OCI-LY3 (cell line): ENCODE measurements at regions not wholly inside any gene's neighbourhood (a gene's known extent, or its start where the extent isn't known, plus 50 kb on each side); places are given as distances from the start of the nearest gene placed in this dataset.
A peak's percentile ranks its signal among the peaks of the same experiment; 100 is the strongest.

Experiments used
- H2AFZ ChIP-seq: fragments of 200-600, 300-600 bp; shearing (Covaris generic); 2 replicates; pipeline ENCODE4 v1.6.0; 2014; ENCODE audit warnings: antibody characterized with exemption, low read depth, low read length
- H3K27ac ChIP-seq: fragments of 200-600, 300-600 bp; sonication (generic); 2 replicates; pipeline ENCODE4 v1.5.1; 2014; ENCODE audit warnings: mild to moderate bottlenecking, low read length, moderate library complexity, mixed read lengths
- H3K27me3 ChIP-seq: fragments of 200-600, 300-600 bp; sonication (generic); 2 replicates; pipeline ENCODE4 v1.6.1; 2014; ENCODE audit warnings: low read depth, low read length, mixed read lengths
- H3K36me3 ChIP-seq: fragments of 200-600, 300-600 bp; sonication (generic); replicated peaks from 2 replicates; pipeline ENCODE3; 2014; ENCODE audit warnings: low read depth, low read length, mixed read lengths
- H3K4me1 ChIP-seq: fragments of 300-600, 200-600 bp; sonication (generic); 2 replicates; pipeline ENCODE4 v1.6.1; 2014; ENCODE audit warnings: low read length, mixed read lengths
- H3K4me2 ChIP-seq: fragments of 200-600, 300-600 bp; sonication (generic); 2 replicates; pipeline ENCODE4 v1.6.1; 2014; ENCODE audit warnings: low read length, mixed read lengths
- H3K4me3 ChIP-seq: fragments of 300-600, 200-600 bp; sonication (generic); 2 replicates; pipeline ENCODE4 v1.5.1; 2014; ENCODE audit warnings: antibody characterized with exemption, mild to moderate bottlenecking, low read length, moderate library complexity
- H3K79me2 ChIP-seq: fragments of 300-600, 200-600 bp; shearing (Covaris generic); 2 replicates; pipeline ENCODE4 v1.6.1; 2014; ENCODE audit warnings: mild to moderate bottlenecking, low read length, mixed read lengths
- H3K9ac ChIP-seq: fragments of 300-600, 200-600 bp; shearing (Covaris generic); 2 replicates; pipeline ENCODE4 v1.6.0; 2014; ENCODE audit warnings: mild to moderate bottlenecking, low read length, moderate library complexity
- H3K9me3 ChIP-seq: fragments of 200-600, 300-600 bp; shearing (Covaris generic); 2 replicates; pipeline ENCODE4 v1.6.1; 2014; ENCODE audit warnings: low read length, mixed read lengths; ENCODE audit not compliant: insufficient read depth
- H4K20me1 ChIP-seq: fragments of 200-600, 300-600 bp; sonication (generic); 2 replicates; pipeline ENCODE4 v1.6.1; 2016; ENCODE audit warnings: low read length, mixed read lengths; ENCODE audit not compliant: insufficient read depth
- EZH2phosphoT487 ChIP-seq: fragments of 200-600 bp; shearing (Covaris generic); IDR thresholded peaks from 2 replicates; pipeline ENCODE4 v1.6.1; 2018; ENCODE audit warnings: antibody characterized with exemption, mixed run types, low read depth
- TF ChIP-seq, protein P1 (sequence below): fragments of 200-600, 300-600 bp; sonication (generic); IDR thresholded peaks from 2 replicates; pipeline ENCODE4 v1.5.1; 2014; ENCODE audit warnings: antibody characterized with exemption, low read length, low read depth

DNA sequence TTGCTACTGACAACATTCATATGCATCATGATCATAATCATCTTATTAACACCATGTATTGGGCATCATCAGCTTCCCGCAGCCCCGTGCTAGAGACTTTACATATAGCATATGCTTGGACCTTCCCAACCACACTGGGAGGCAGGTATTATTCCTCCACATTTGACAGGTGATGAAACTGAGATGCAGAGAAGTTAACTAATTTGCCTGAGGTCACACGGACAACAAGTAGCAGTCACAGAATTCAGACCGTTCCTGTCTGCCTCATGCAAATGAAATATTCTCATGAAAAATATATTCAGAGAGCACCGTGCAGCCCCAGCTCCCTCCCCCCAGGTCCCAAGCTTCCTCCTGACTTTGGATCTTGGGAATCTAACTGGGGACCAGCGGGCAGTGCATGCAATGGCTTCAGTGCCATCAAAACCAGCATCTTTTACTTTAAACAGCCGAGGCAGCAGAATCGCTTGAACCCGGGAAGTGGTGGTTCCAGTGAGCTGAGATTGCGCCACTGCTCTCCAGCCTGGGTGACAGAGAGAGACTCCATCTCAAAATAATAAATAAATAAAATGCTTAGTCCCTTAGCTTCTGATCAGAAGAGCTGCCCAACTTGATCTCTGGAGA, 112.2 kb upstream of the GPR26 start:
- H2AFZ ChIP-seq, result peak overlapping the region; percentile 34
- peak overlapping the region; percentile 74 for H3K4me2 ChIP-seq
- TF ChIP-seq EZH2phosphoT487, result no peak
- TF ChIP-seq, protein P1, sequence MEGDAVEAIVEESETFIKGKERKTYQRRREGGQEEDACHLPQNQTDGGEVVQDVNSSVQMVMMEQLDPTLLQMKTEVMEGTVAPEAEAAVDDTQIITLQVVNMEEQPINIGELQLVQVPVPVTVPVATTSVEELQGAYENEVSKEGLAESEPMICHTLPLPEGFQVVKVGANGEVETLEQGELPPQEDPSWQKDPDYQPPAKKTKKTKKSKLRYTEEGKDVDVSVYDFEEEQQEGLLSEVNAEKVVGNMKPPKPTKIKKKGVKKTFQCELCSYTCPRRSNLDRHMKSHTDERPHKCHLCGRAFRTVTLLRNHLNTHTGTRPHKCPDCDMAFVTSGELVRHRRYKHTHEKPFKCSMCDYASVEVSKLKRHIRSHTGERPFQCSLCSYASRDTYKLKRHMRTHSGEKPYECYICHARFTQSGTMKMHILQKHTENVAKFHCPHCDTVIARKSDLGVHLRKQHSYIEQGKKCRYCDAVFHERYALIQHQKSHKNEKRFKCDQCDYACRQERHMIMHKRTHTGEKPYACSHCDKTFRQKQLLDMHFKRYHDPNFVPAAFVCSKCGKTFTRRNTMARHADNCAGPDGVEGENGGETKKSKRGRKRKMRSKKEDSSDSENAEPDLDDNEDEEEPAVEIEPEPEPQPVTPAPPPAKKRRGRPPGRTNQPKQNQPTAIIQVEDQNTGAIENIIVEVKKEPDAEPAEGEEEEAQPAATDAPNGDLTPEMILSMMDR, result no peak

GRCh38 chr10:123554656-123555055, 111.5 kb upstream of the GPR26 start:
- Histone ChIP-seq H3K4me3 (no peak overlapping the region), H3K9me3 (no peaks in the 10 kb centered on the region), H3K36me3 (no peaks in the 10 kb centered on the region), H3K27ac (no peak overlapping the region), H3K4me1 (peaks cover 73% of the 10 kb centered on the region), H3K9ac (0 out of 2 replicates have a peak overlapping the region, but pooled peaks have one; percentile 24), H3K79me2 (no peaks in the 10 kb centered on the region), H3K27me3 (no peaks in the 10 kb centered on the region), H4K20me1 (no peaks in the 10 kb centered on the region), H2AFZ (no peak overlapping the region), H3K4me2 (0 out of 2 replicates have a peak overlapping the region, but pooled peaks have one; percentile 74)
- TF ChIP-seq, protein P1, result no peak
- TF ChIP-seq EZH2phosphoT487, result no peak

More for the DNA sequence above, 112.2 kb upstream of the GPR26 start:
- no peaks in the 10 kb centered on the region for H3K27me3 ChIP-seq
- H3K79me2 ChIP-seq, result no peaks in the 10 kb centered on the region
- no peaks in the 10 kb centered on the region for H4K20me1 ChIP-seq
- peaks cover 69% of the 10 kb centered on the region for H3K4me1 ChIP-seq
- peak overlapping the region; percentile 58 for H3K4me3 ChIP-seq
- H3K36me3 ChIP-seq, result no peaks in the 10 kb centered on the region
- peak overlapping the region; percentile 47 for H3K27ac ChIP-seq
- no peaks in the 10 kb centered on the region for H3K9me3 ChIP-seq
- peak overlapping the region; percentile 24; the same call in 1 of the 2 replicates for H3K9ac ChIP-seq

GRCh38 chr10:123555616-123556015, 110.5 kb upstream of the GPR26 start:
- Histone ChIP-seq H3K9ac (no peak overlapping the region), H3K9me3 (no peaks in the 10 kb centered on the region), H4K20me1 (no peaks in the 10 kb centered on the region), H3K79me2 (no peaks in the 10 kb centered on the region), H2AFZ (no peak overlapping the region), H3K4me1 (peaks cover 68% of the 10 kb centered on the region), H3K36me3 (no peaks in the 10 kb centered on the region), H3K27me3 (no peaks in the 10 kb centered on the region), H3K4me2 (no peak overlapping the region), H3K27ac (no peak overlapping the region), H3K4me3 (no peak overlapping the region)
- TF ChIP-seq EZH2phosphoT487, result no peak
- TF ChIP-seq, protein P1, result peak; percentile 27

GRCh38 chr10:123556049-123556448, 110.1 kb upstream of the GPR26 start:
- Histone ChIP-seq H3K36me3 (no peaks in the 10 kb centered on the region), H3K4me2 (no peak overlapping the region), H3K27me3 (no peaks in the 10 kb centered on the region), H3K9me3 (no peaks in the 10 kb centered on the region), H3K79me2 (no peaks in the 10 kb centered on the region), H3K27ac (no peak overlapping the region), H4K20me1 (no peaks in the 10 kb centered on the region), H2AFZ (no peak overlapping the region), H3K4me1 (peaks cover 64% of the 10 kb centered on the region), H3K4me3 (no peak overlapping the region), H3K9ac (no peak overlapping the region)
- TF ChIP-seq EZH2phosphoT487, result no peak
- TF ChIP-seq, protein P1, result no peak
